Inferior parietal cortex (tissue), 1 donor: ENCODE measurements at regions not wholly inside any gene's neighbourhood (a gene's known extent, or its start where the extent isn't known, plus 50 kb on each side); places are given as distances from the start of the nearest gene placed in this dataset.

ENCODE experiments used
- DNase-seq: peaks from one replicate; pipeline ENCODE4 v3.0.0-alpha.2; 2016; ENCODE audit errors: extremely low spot score

- no peak for DNase-seq
Observed at GRCh38 chr12:60137513-60137912, 541.7 kb downstream of the SLC16A7 start.

- DNase-seq, result no peak
Observed at GRCh38 chr12:60138526-60138925, 542.7 kb downstream of the SLC16A7 start.

- DNase-seq, result no peak
Observed at GRCh38 chr12:60144395-60144794, 548.6 kb downstream of the SLC16A7 start.

GRCh38 chr12:60148109-60148508, 552.3 kb downstream of the SLC16A7 start:
- DNase-seq, result no peak

- DNase-seq, result no peak
Observed at GRCh38 chr12:60148831-60149230, 553.0 kb downstream of the SLC16A7 start.

GRCh38 chr12:60152756-60153155, 556.9 kb downstream of the SLC16A7 start:
- DNase-seq, result no peak

GRCh38 chr12:60159761-60160160, 563.9 kb downstream of the SLC16A7 start:
- no peak for DNase-seq

- no peak for DNase-seq
Observed at GRCh38 chr12:60162988-60163720, 567.3 kb downstream of the SLC16A7 start.

GRCh38 chr12:60165781-60166180, 570.0 kb downstream of the SLC16A7 start:
- no peak for DNase-seq

GRCh38 chr12:60168441-60168840, 572.6 kb downstream of the SLC16A7 start:
- no peak for DNase-seq

- DNase-seq, result no peak
Observed at GRCh38 chr12:60169904-60170303, 574.1 kb downstream of the SLC16A7 start.

- DNase-seq, result no peak
Observed at GRCh38 chr12:60172266-60173211, 576.7 kb downstream of the SLC16A7 start.

- no peak for DNase-seq
Observed at GRCh38 chr12:60173224-60174170, 577.7 kb downstream of the SLC16A7 start.

GRCh38 chr12:60174476-60174875, 578.6 kb downstream of the SLC16A7 start:
- no peak for DNase-seq

- DNase-seq, result no peak
Observed at GRCh38 chr12:60174941-60175340, 579.1 kb downstream of the SLC16A7 start.

GRCh38 chr12:60176891-60177290, 581.1 kb downstream of the SLC16A7 start:
- DNase-seq, result no peak

GRCh38 chr12:60180298-60180697, 584.5 kb downstream of the SLC16A7 start:
- no peak for DNase-seq

- DNase-seq, result no peak
Observed at GRCh38 chr12:60182354-60182753, 586.5 kb downstream of the SLC16A7 start.

GRCh38 chr12:60184096-60184495, 588.3 kb downstream of the SLC16A7 start:
- DNase-seq, result no peak

- DNase-seq, result no peak
Observed at GRCh38 chr12:60185060-60185459, 589.2 kb downstream of the SLC16A7 start.

GRCh38 chr12:60191271-60191670, 595.4 kb downstream of the SLC16A7 start:
- DNase-seq, result no peak
